Hematopoietic multipotent progenitor cell treated with erythropoietin and hydrocortisone succinate and interleukin-3 and kit ligand, for 8 days (in vitro differentiated cells): ENCODE measurements at regions not wholly inside any gene's neighbourhood (a gene's known extent, or its start where the extent isn't known, plus 50 kb on each side); places are given as distances from the start of the nearest gene placed in this dataset.

Experiments used
- DNase-seq: peaks from one replicate; pipeline ENCODE4 v3.0.0-alpha.2; 2015

- no peak for DNase-seq
These were observed 190.2 kb upstream of the DPH6 start for GRCh38 chr15:35736150-35736549.

- DNase-seq: no peak
These were observed 191.5 kb upstream of the DPH6 start for GRCh38 chr15:35737441-35737840.

GRCh38 chr15:35738370-35738769 is 192.4 kb upstream of the DPH6 start:
- no peak for DNase-seq

- DNase-seq: no peak
These were observed 194.8 kb upstream of the DPH6 start for GRCh38 chr15:35740761-35741160.

- DNase-seq: no peak
These were observed 195.4 kb upstream of the DPH6 start for GRCh38 chr15:35741395-35741794.

- no peak for DNase-seq
These were observed 195.9 kb upstream of the DPH6 start for GRCh38 chr15:35741881-35742280.

- DNase-seq: no peak
These were observed 197.4 kb upstream of the DPH6 start for GRCh38 chr15:35743321-35743720.

GRCh38 chr15:35746121-35746520 is 200.2 kb upstream of the DPH6 start:
- DNase-seq: no peak

GRCh38 chr15:35748105-35748504 is 202.1 kb upstream of the DPH6 start:
- DNase-seq: no peak

- no peak for DNase-seq
These were observed 204.1 kb upstream of the DPH6 start for GRCh38 chr15:35750051-35750450.

GRCh38 chr15:35751413-35752133 is 205.6 kb upstream of the DPH6 start:
- peak; percentile 69 for DNase-seq

- no peak for DNase-seq
These were observed 206.1 kb upstream of the DPH6 start for GRCh38 chr15:35752134-35752466.

GRCh38 chr15:35753486-35753885 is 207.5 kb upstream of the DPH6 start:
- DNase-seq: no peak

- no peak for DNase-seq
These were observed 209.4 kb upstream of the DPH6 start for GRCh38 chr15:35755237-35755802.

- DNase-seq: no peak
These were observed 210.7 kb upstream of the DPH6 start for GRCh38 chr15:35756623-35757022.

GRCh38 chr15:35757361-35757760 is 211.4 kb upstream of the DPH6 start:
- DNase-seq: no peak

GRCh38 chr15:35757765-35758164 is 211.8 kb upstream of the DPH6 start:
- no peak for DNase-seq

- DNase-seq: no peak
These were observed 218.9 kb upstream of the DPH6 start for GRCh38 chr15:35764661-35765519.

GRCh38 chr15:35768949-35769348 is 223.0 kb upstream of the DPH6 start:
- no peak for DNase-seq

GRCh38 chr15:35769656-35770055 is 223.7 kb upstream of the DPH6 start:
- no peak for DNase-seq

GRCh38 chr15:35771746-35772442 is 225.9 kb upstream of the DPH6 start:
- no peak for DNase-seq

- DNase-seq: no peak
These were observed 228.7 kb upstream of the DPH6 start for GRCh38 chr15:35774653-35775052.

- no peak for DNase-seq
These were observed 229.5 kb upstream of the DPH6 start for GRCh38 chr15:35775471-35775870.

GRCh38 chr15:35777061-35777460 is 231.1 kb upstream of the DPH6 start:
- DNase-seq: no peak
